ENCODE measurements at regions not wholly inside any gene's neighbourhood (a gene's known extent, or its start where the extent isn't known, plus 50 kb on each side); places are given as distances from the start of the nearest gene placed in this dataset.

- no peak for TF ChIP-seq CTCF (conservative IDR thresholded peaks at IDR 0.05; ENCODE audit: low read depth, low read length)
- TF ChIP-seq EZH2 (IDR thresholded peaks at IDR 0.05; ENCODE audit: low read length, unreplicated experiment), result no peak
These were observed 51.9 kb upstream of the ZEB2 start for GRCh38 chr2:144571770-144572169.

All from PC-3 (cell line).